ENCODE measurements at regions not wholly inside any gene's neighbourhood (a gene's known extent, or its start where the extent isn't known, plus 50 kb on each side); places are given as distances from the start of the nearest gene placed in this dataset.

- 93% methylated on average over 3 of the region's 5 CpGs for WGBS (ENCODE audit: insufficient coverage)
- ChIA-PET CTCF (no interaction called here), POLR2A (no interaction called here)
Observed at GRCh38 chr3:178435575-178435974, 100.7 kb upstream of the KCNMB2 start.

GRCh38 chr3:178436773-178437172 lies 99.5 kb upstream of the KCNMB2 start:
- whole genome bisulfite sequencing (ENCODE audit: insufficient coverage) = 38% methylated on average over 1 of the region's 3 CpGs
- Mint-ChIP-seq H3K27me3 (no peaks in the 10 kb centered on the region), H3K4me1 (no peaks in the 10 kb centered on the region), H3K36me3 (no peaks in the 10 kb centered on the region), H3K9me3 (no peaks in the 10 kb centered on the region), H3K4me3 (no peak overlapping the region), H3K27ac (no peak overlapping the region)
- Histone ChIP-seq H3K4me3 (ENCODE audit: control insufficient read depth in 1 of 2, extremely low read depth in 1 of 2, low read length in 1 of 2) (no peak overlapping the region), H3K36me3 (ENCODE audit: control insufficient read depth in 2 of 2, extremely low read depth in 1 of 2, insufficient read depth in 1 of 2, low read length in 1 of 2) (no peaks in the 10 kb centered on the region), H3K4me1 (ENCODE audit: control insufficient read depth in 1 of 2, extremely low read depth in 1 of 2, insufficient read depth in 2 of 2, low read length in 2 of 2) (no peaks in the 10 kb centered on the region), H3K27me3 (replicated peaks in 1 of 2; ENCODE audit: control insufficient read depth in 2 of 2, extremely low read depth in 1 of 2, insufficient read depth in 2 of 2, low read length in 1 of 2) (no peaks in the 10 kb centered on the region), H3K9me3 (no peaks in the 10 kb centered on the region), H3K27ac (ENCODE audit: low read length) (no peak overlapping the region)
- ChIA-PET POLR2A (no interaction called here), CTCF (interaction anchor here (0.6 to 1.2 kb wide), 3 partner anchors 8 to 1236 kb away, joined by 3 to 6 read pairs (median 3); no protein-coding TSS in a partner anchor)
- DNase-seq = peak in 1 of 35 experiments; percentile 10
- ATAC-seq (replicated peaks in 1 of 4) = no peak

More at GRCh38 chr3:178435575-178435974, 100.7 kb upstream of the KCNMB2 start:
- Histone ChIP-seq H3K9me3 (no peaks in the 10 kb centered on the region), H3K4me1 (ENCODE audit: control insufficient read depth in 1 of 2, extremely low read depth in 1 of 2, insufficient read depth in 2 of 2, low read length in 2 of 2) (no peaks in the 10 kb centered on the region), H3K27me3 (replicated peaks in 1 of 2; ENCODE audit: control insufficient read depth in 2 of 2, extremely low read depth in 1 of 2, insufficient read depth in 2 of 2, low read length in 1 of 2) (no peaks in the 10 kb centered on the region), H3K36me3 (ENCODE audit: control insufficient read depth in 2 of 2, extremely low read depth in 1 of 2, insufficient read depth in 1 of 2, low read length in 1 of 2) (no peaks in the 10 kb centered on the region), H3K4me3 (ENCODE audit: control insufficient read depth in 1 of 2, extremely low read depth in 1 of 2, low read length in 1 of 2) (no peak overlapping the region), H3K27ac (ENCODE audit: low read length) (no peak overlapping the region)
- Mint-ChIP-seq H3K4me1 (no peaks in the 10 kb centered on the region), H3K9me3 (no peaks in the 10 kb centered on the region), H3K36me3 (no peaks in the 10 kb centered on the region), H3K27ac (no peak overlapping the region), H3K27me3 (no peaks in the 10 kb centered on the region), H3K4me3 (no peak overlapping the region)
- ATAC-seq (replicated peaks in 1 of 4) (no peak), DNase-seq (no peak)

GRCh38 chr3:178437236-178437635 lies 99.0 kb upstream of the KCNMB2 start:
- no peak overlapping the region for H3K4me3 ChIP-seq (ENCODE audit: control insufficient read depth in 1 of 2, extremely low read depth in 1 of 2, low read length in 1 of 2)
- no peak overlapping the region for H3K4me3 Mint-ChIP-seq
- CTCF ChIA-PET = interaction anchor here (0.6 to 1.2 kb wide), 3 partner anchors 9 to 1236 kb away, joined by 3 to 6 read pairs (median 3); no protein-coding TSS in a partner anchor
- peaks cover 0 to 2% of the 10 kb centered on the region in 2 donors for H3K27me3 Mint-ChIP-seq
- H3K36me3 ChIP-seq (ENCODE audit: control insufficient read depth in 2 of 2, extremely low read depth in 1 of 2, insufficient read depth in 1 of 2, low read length in 1 of 2) = no peaks in the 10 kb centered on the region
- H3K27ac Mint-ChIP-seq = no peak overlapping the region
- H3K9me3 Mint-ChIP-seq = no peaks in the 10 kb centered on the region
- DNase-seq (no peak), ATAC-seq (replicated peaks in 1 of 4) (no peak)
- no peaks in the 10 kb centered on the region for H3K9me3 ChIP-seq
- 94% methylated on average over 3 of the region's 5 CpGs for WGBS (ENCODE audit: insufficient coverage)
- no peaks in the 10 kb centered on the region for H3K4me1 ChIP-seq (ENCODE audit: control insufficient read depth in 1 of 2, extremely low read depth in 1 of 2, insufficient read depth in 2 of 2, low read length in 2 of 2)
- H3K4me1 Mint-ChIP-seq = no peaks in the 10 kb centered on the region
- no peak overlapping the region for H3K27ac ChIP-seq (ENCODE audit: low read length)
- no peaks in the 10 kb centered on the region for H3K27me3 ChIP-seq (replicated peaks in 1 of 2; ENCODE audit: control insufficient read depth in 2 of 2, extremely low read depth in 1 of 2, insufficient read depth in 2 of 2, low read length in 1 of 2)
- POLR2A ChIA-PET = no interaction called here
- H3K36me3 Mint-ChIP-seq = no peaks in the 10 kb centered on the region

- CTCF ChIA-PET = no interaction called here
- peaks cover 0 to 3% of the 10 kb centered on the region in 2 donors for H3K27me3 Mint-ChIP-seq
- no peaks in the 10 kb centered on the region for H3K36me3 ChIP-seq (ENCODE audit: control insufficient read depth in 2 of 2, extremely low read depth in 1 of 2, insufficient read depth in 1 of 2, low read length in 1 of 2)
- H3K27ac ChIP-seq (ENCODE audit: low read length) = no peak overlapping the region
- H3K4me3 Mint-ChIP-seq = no peak overlapping the region
- POLR2A ChIA-PET = no interaction called here
- H3K27me3 ChIP-seq (replicated peaks in 1 of 2; ENCODE audit: control insufficient read depth in 2 of 2, extremely low read depth in 1 of 2, insufficient read depth in 2 of 2, low read length in 1 of 2) = no peaks in the 10 kb centered on the region
- DNase-seq (no peak), ATAC-seq (replicated peaks in 1 of 4) (no peak)
- H3K4me1 Mint-ChIP-seq = no peaks in the 10 kb centered on the region
- H3K4me1 ChIP-seq (ENCODE audit: control insufficient read depth in 1 of 2, extremely low read depth in 1 of 2, insufficient read depth in 2 of 2, low read length in 2 of 2) = no peaks in the 10 kb centered on the region
- H3K9me3 Mint-ChIP-seq = no peaks in the 10 kb centered on the region
- no peaks in the 10 kb centered on the region for H3K36me3 Mint-ChIP-seq
- H3K4me3 ChIP-seq (ENCODE audit: control insufficient read depth in 1 of 2, extremely low read depth in 1 of 2, low read length in 1 of 2) = no peak overlapping the region
- WGBS (ENCODE audit: insufficient coverage) = 72% methylated on average over 2 of the region's 2 CpGs
- H3K27ac Mint-ChIP-seq = no peak overlapping the region
- H3K9me3 ChIP-seq = no peaks in the 10 kb centered on the region
Observed at GRCh38 chr3:178439504-178439903, 96.7 kb upstream of the KCNMB2 start.

DNA sequence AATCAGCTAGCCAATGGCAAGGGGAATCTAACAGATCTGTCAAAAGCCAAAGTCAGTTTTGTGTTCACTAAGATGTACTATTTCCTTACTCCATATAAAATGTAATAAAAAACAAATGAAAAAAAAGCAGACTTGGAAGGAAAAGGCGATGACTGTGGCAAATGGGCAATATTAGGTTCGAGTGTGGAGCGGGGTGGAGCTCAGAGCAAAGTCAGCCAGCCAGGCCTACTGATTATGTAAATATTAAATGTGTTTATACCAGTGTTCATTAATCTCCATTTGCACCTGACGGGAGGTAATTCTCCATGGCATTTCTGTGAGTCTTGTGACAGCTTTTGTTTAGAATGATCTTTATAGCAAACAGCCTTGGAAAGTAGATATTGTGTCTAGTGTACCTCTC lies 96.2 kb upstream of the KCNMB2 start:
- Mint-ChIP-seq H3K4me1 (no peaks in the 10 kb centered on the region), H3K9me3 (no peaks in the 10 kb centered on the region), H3K36me3 (no peaks in the 10 kb centered on the region), H3K27ac (no peak overlapping the region), H3K4me3 (no peak overlapping the region), H3K27me3 (peaks cover 0 to 3% of the 10 kb centered on the region in 2 donors)
- no peak overlapping the region for H3K27ac ChIP-seq (ENCODE audit: low read length)
- no peaks in the 10 kb centered on the region for H3K36me3 ChIP-seq (ENCODE audit: control insufficient read depth in 2 of 2, extremely low read depth in 1 of 2, insufficient read depth in 1 of 2, low read length in 1 of 2)
- ATAC-seq (replicated peaks in 1 of 4) (no peak), DNase-seq (no peak)
- H3K9me3 ChIP-seq = no peaks in the 10 kb centered on the region
- 100% methylated on average over 2 of the region's 4 CpGs for WGBS (ENCODE audit: insufficient coverage)
- no peak overlapping the region for H3K4me3 ChIP-seq (ENCODE audit: control insufficient read depth in 1 of 2, extremely low read depth in 1 of 2, low read length in 1 of 2)
- no peaks in the 10 kb centered on the region for H3K4me1 ChIP-seq (ENCODE audit: control insufficient read depth in 1 of 2, extremely low read depth in 1 of 2, insufficient read depth in 2 of 2, low read length in 2 of 2)
- CTCF ChIA-PET = no interaction called here
- POLR2A ChIA-PET = no interaction called here
- H3K27me3 ChIP-seq (replicated peaks in 1 of 2; ENCODE audit: control insufficient read depth in 2 of 2, extremely low read depth in 1 of 2, insufficient read depth in 2 of 2, low read length in 1 of 2) = no peaks in the 10 kb centered on the region

DNA sequence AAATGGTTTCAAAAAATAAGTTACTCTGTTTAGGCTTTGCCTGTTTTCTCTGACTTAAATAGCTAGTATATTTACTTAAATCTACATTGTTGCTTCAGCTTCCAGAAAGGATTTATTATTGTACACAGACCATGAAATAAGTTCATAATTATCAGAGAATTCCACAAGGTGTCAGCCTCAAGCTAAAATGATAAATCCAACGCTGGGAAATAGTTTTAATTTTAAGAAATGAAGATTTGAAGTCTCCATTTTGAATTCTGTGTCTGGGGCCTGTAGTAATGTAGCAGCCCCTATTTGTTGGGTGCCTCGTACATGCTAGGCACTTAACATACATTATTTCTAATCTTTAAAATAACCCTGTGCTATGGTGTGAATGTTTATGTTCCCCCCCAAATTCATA lies 92.6 kb upstream of the KCNMB2 start:
- H3K36me3 Mint-ChIP-seq = no peaks in the 10 kb centered on the region
- no peaks in the 10 kb centered on the region for H3K4me1 ChIP-seq (ENCODE audit: control insufficient read depth in 1 of 2, extremely low read depth in 1 of 2, insufficient read depth in 2 of 2, low read length in 2 of 2)
- no peak overlapping the region for H3K4me3 ChIP-seq (ENCODE audit: control insufficient read depth in 1 of 2, extremely low read depth in 1 of 2, low read length in 1 of 2)
- CTCF ChIA-PET = no interaction called here
- DNase-seq = no peak
- POLR2A ChIA-PET = no interaction called here
- H3K27me3 Mint-ChIP-seq = peaks cover 0 to 7% of the 10 kb centered on the region in 2 donors
- no peaks in the 10 kb centered on the region for H3K9me3 Mint-ChIP-seq
- no peaks in the 10 kb centered on the region for H3K27me3 ChIP-seq (replicated peaks in 1 of 2; ENCODE audit: control insufficient read depth in 2 of 2, extremely low read depth in 1 of 2, insufficient read depth in 2 of 2, low read length in 1 of 2)
- no peak overlapping the region for H3K27ac ChIP-seq (ENCODE audit: low read length)
- H3K36me3 ChIP-seq (ENCODE audit: control insufficient read depth in 2 of 2, extremely low read depth in 1 of 2, insufficient read depth in 1 of 2, low read length in 1 of 2) = no peaks in the 10 kb centered on the region
- no peaks in the 10 kb centered on the region for H3K4me1 Mint-ChIP-seq
- H3K27ac Mint-ChIP-seq = no peak overlapping the region
- no peaks in the 10 kb centered on the region for H3K9me3 ChIP-seq
- no CpG with 5 or more reads among the region's 2 CpGs for WGBS (ENCODE audit: insufficient coverage)
- no peak overlapping the region for H3K4me3 Mint-ChIP-seq
- ATAC-seq (replicated peaks in 1 of 4) = no peak

- Mint-ChIP-seq H3K9me3 (no peaks in the 10 kb centered on the region), H3K27ac (no peak overlapping the region), H3K4me1 (no peaks in the 10 kb centered on the region), H3K27me3 (peaks cover 6 to 14% of the 10 kb centered on the region in 2 donors), H3K4me3 (no peak overlapping the region), H3K36me3 (no peaks in the 10 kb centered on the region)
- no peak for DNase-seq
- H3K27ac ChIP-seq (ENCODE audit: low read length) = no peak overlapping the region
- no peaks in the 10 kb centered on the region for H3K4me1 ChIP-seq (ENCODE audit: control insufficient read depth in 1 of 2, extremely low read depth in 1 of 2, insufficient read depth in 2 of 2, low read length in 2 of 2)
- ChIA-PET POLR2A (no interaction called here), CTCF (no interaction called here)
- H3K4me3 ChIP-seq (ENCODE audit: control insufficient read depth in 1 of 2, extremely low read depth in 1 of 2, low read length in 1 of 2) = no peak overlapping the region
- no peak for ATAC-seq (replicated peaks in 1 of 4)
- H3K9me3 ChIP-seq = no peaks in the 10 kb centered on the region
- no peaks in the 10 kb centered on the region for H3K36me3 ChIP-seq (ENCODE audit: control insufficient read depth in 2 of 2, extremely low read depth in 1 of 2, insufficient read depth in 1 of 2, low read length in 1 of 2)
- no CpG with 5 or more reads among the region's 4 CpGs for WGBS (ENCODE audit: insufficient coverage)
- H3K27me3 ChIP-seq (replicated peaks in 1 of 2; ENCODE audit: control insufficient read depth in 2 of 2, extremely low read depth in 1 of 2, insufficient read depth in 2 of 2, low read length in 1 of 2) = no peaks in the 10 kb centered on the region
Observed at GRCh38 chr3:178445139-178445538, 91.1 kb upstream of the KCNMB2 start.
